D721Med (cell line): ENCODE measurements at regions not wholly inside any gene's neighbourhood (a gene's known extent, or its start where the extent isn't known, plus 50 kb on each side); places are given as distances from the start of the nearest gene placed in this dataset.

ENCODE experiments used
- DNase-seq: peaks from one replicate; pipeline ENCODE4 v3.0.0; 2011; ENCODE audit warnings: low spot score; ENCODE audit not compliant: insufficient read length
- FAIRE-seq: peaks from 2 replicates; lab custom pipeline; 2011; peaks lifted over from hg19 to GRCh38; lab: Jason Lieb, UNC
- CTCF ChIP-seq: IDR thresholded peaks from 2 replicates; pipeline ENCODE4 v1.5.1; 2012; ENCODE audit warnings: mild to moderate bottlenecking, control low read depth; ENCODE audit not compliant: insufficient read depth; ENCODE audit errors: missing control alignments

GRCh38 chr3:26438981-26439884, 183.3 kb upstream of the LRRC3B start:
- no peak for FAIRE-seq
- no peak for TF ChIP-seq CTCF
- DNase-seq, result no peak

DNA sequence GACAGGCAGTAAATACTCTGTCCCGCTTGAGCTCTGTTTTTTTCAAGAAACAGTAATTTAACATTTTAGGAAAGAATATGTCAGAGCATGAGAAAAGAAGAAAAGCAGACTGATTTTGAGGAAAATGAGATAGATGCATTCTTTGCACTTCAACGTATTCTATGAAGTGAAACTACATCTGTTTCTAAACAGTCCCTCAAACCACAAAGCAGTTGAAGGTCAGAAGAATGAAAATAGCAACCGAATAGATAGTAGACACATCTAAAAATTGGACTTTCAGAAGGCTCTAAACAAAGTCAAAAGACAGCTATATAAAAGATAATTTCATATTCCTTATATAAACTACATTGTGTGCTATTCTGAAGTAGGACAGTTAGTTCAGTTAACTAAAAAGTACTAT, 172.6 kb upstream of the LRRC3B start:
- DNase-seq (no peak), FAIRE-seq (no peak)
- TF ChIP-seq CTCF, result no peak

DNA sequence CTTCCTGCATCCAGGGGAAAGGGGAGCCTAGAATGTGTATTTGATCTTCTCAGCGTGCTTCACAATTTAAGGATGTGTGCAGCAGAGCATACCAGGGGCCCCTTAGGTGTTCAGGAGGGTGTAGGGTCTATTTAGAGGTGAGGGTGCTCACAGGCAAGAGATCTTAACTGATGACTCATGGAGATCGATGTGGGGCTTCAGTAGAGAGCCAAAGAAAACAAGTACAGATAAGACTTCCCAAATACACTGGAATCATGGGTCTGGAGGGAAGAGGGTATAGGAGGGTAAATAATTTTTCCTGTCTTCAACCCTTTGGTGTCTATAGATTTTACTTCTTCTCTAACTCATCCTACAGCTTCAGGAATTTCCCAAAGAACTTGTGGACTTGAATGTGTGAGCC, 170.2 kb upstream of the LRRC3B start:
- DNase-seq (no peak), FAIRE-seq (no peak)
- no peak for TF ChIP-seq CTCF

DNA sequence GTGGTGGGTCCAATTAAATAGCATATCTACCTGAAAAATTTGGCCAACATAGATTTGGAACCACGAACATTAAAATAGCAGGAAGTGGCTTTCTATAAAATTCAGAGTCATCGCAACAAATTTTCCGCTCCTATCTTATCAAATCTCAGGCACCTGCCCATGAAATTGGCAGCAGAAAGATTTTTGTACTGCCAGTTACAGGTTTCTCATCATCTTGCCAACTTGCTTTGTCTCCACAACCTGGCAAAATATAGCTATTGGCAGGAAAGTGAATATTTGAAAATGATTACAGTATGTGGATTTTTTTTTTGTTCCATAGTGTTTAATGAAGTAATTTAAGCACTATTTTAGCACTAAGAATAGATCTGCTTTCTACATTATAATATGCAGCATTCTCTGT, 161.6 kb upstream of the LRRC3B start:
- TF ChIP-seq CTCF, result no peak
- no peak for FAIRE-seq
- no peak for DNase-seq

DNA sequence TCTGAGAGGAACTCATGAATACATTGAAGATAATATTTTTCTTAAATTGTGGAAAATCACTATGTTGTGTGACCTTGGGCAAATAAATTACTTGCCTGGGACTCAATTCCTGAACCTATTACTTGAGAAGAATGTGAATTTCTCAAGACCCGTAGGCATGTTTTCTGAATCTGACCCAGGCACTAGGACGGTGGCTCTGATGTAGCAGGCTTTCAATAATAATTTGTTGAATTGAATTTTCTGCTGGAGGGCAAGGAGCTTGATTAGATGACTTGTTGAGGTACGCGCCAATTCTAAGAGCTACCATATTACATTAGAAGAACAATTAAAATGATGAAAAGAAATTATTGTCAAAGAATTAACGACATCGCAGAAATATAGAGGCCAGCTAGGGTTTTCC, 150.2 kb upstream of the LRRC3B start:
- FAIRE-seq (no peak), DNase-seq (no peak)
- no peak for TF ChIP-seq CTCF

- no peak for TF ChIP-seq CTCF
- no peak for FAIRE-seq
- no peak for DNase-seq
Measured at GRCh38 chr3:26474706-26475105, 147.9 kb upstream of the LRRC3B start.

GRCh38 chr3:26480377-26480776, 142.2 kb upstream of the LRRC3B start:
- no peak for TF ChIP-seq CTCF

More at GRCh38 chr3:26480377-26480776, 142.2 kb upstream of the LRRC3B start:
- FAIRE-seq, result no peak
- no peak for DNase-seq
